Thyroid gland (tissue), 4 donors: ENCODE measurements at regions not wholly inside any gene's neighbourhood (a gene's known extent, or its start where the extent isn't known, plus 50 kb on each side); places are given as distances from the start of the nearest gene placed in this dataset.
A peak's percentile ranks its signal among the peaks of the same experiment; 100 is the strongest.

ENCODE experiments used
- DNase-seq, 2 donors: peaks; one replicate each; pipeline ENCODE4 v3.0.0-alpha.2; 2019
- H3K27ac ChIP-seq, 3 donors: fragments of 200-600 bp; sonication (generic); 1 replicate in 2 of 3; 2 replicates in 1 of 3; pipeline ENCODE4 v1.5.1; 2016 to 2019; ENCODE audit warnings: mild to moderate bottlenecking in 1 of 3, moderate library complexity in 1 of 3
- H3K27me3 ChIP-seq: fragments of 200-600 bp; sonication (generic); one replicate; pipeline ENCODE4 v1.5.1; 2019
- H3K36me3 ChIP-seq, 2 donors: fragments of 200-600 bp; sonication (generic); one replicate each; pipeline ENCODE4 v1.5.1; 2016 to 2019
- H3K4me1 ChIP-seq, 2 donors: fragments of 200-600 bp; sonication (generic); one replicate each; pipeline ENCODE4 v1.5.1; 2017 to 2019
- H3K4me3 ChIP-seq, 3 donors: fragments of 200-600 bp; sonication (generic); replicated peaks in 1 of 3; 1 replicate in 2 of 3; 2 replicates in 1 of 3; pipeline ENCODE4 v1.5.1; 2016; ENCODE audit warnings: mild to moderate bottlenecking in 1 of 3
- H3K9me3 ChIP-seq: fragments of 200-600 bp; sonication (generic); one replicate; pipeline ENCODE4 v1.5.1; 2017
- CTCF ChIP-seq, 6 experiments: fragments of 200-600 bp in 3 of 6; fragments of 450-650 bp in 3 of 6; sonication (generic) in 3 of 6; IDR thresholded peaks; one replicate each; pipeline ENCODE4 v1.5.1; 2016 to 2019; ENCODE audit warnings: antibody characterized with exemption in 6 of 6, mild to moderate bottlenecking in 2 of 6, inconsistent platforms in 1 of 6, moderate library complexity in 1 of 6
- POLR2A ChIP-seq, 2 donors: fragments of 450-650 bp; IDR thresholded peaks; one replicate each; pipeline ENCODE4 v1.6.1; 2017; ENCODE audit warnings: antibody characterized with exemption in 2 of 2, mild to moderate bottlenecking in 2 of 2, moderate library complexity in 1 of 2
- WGBS, 2 donors: methylation state at CpG; one replicate each; pipeline ENCODE4 v1.1.5; 2017; 5-methylcytosine and 5-hydroxymethylcytosine counted together
- intact Hi-C: fragments of 100-400 bp; cut with DNase I; formaldehyde crosslinking; loops from one replicate; pipeline ENCODE4 v1.15.1; 2023

- Histone ChIP-seq H3K4me1 (no peaks in the 10 kb centered on the region), H3K27me3 (no peaks in the 10 kb centered on the region), H3K4me3 (no peak overlapping the region), H3K27ac (no peak overlapping the region), H3K36me3 (no peaks in the 10 kb centered on the region), H3K9me3 (no peaks in the 10 kb centered on the region)
- no peak for DNase-seq
- intact Hi-C loops: no loop called here
- WGBS, 2 donors: 82 to 85% methylated on average over 8 of the region's 8 CpGs
- TF ChIP-seq CTCF (IDR thresholded peaks at IDR 0.05) (no peak), POLR2A (IDR thresholded peaks at IDR 0.05) (no peak)
Observed at GRCh38 chr20:19083136-19083621, 129.3 kb upstream of the SLC24A3 start.

- 83% methylated on average over 5 of the region's 5 CpGs for WGBS, 2 donors
- no peak overlapping the region for H3K4me3 ChIP-seq
- intact Hi-C loops: no loop called here
- no peaks in the 10 kb centered on the region for H3K27me3 ChIP-seq
- DNase-seq: no peak
- no peak for TF ChIP-seq CTCF (IDR thresholded peaks at IDR 0.05)
- no peak for TF ChIP-seq POLR2A (IDR thresholded peaks at IDR 0.05)
- H3K27ac ChIP-seq: no peak overlapping the region
- no peaks in the 10 kb centered on the region for H3K36me3 ChIP-seq
- H3K9me3 ChIP-seq: no peaks in the 10 kb centered on the region
- H3K4me1 ChIP-seq: no peaks in the 10 kb centered on the region
Observed at GRCh38 chr20:19090332-19090731, 122.1 kb upstream of the SLC24A3 start.

GRCh38 chr20:19094959-19095541 is 117.4 kb upstream of the SLC24A3 start:
- Histone ChIP-seq H3K27ac (no peak overlapping the region), H3K4me1 (peaks cover 0 to 5% of the 10 kb centered on the region in 2 donors), H3K9me3 (no peaks in the 10 kb centered on the region), H3K4me3 (no peak overlapping the region), H3K36me3 (no peaks in the 10 kb centered on the region), H3K27me3 (no peaks in the 10 kb centered on the region)
- DNase-seq: peak; percentile 2 to 6
- intact Hi-C loops: no loop called here
- 80 to 81% methylated on average over 5 of the region's 5 CpGs for WGBS, 2 donors
- TF ChIP-seq POLR2A (IDR thresholded peaks at IDR 0.05) (no peak), CTCF (IDR thresholded peaks at IDR 0.05) (no peak)

- peak; percentile 9 to 36 for DNase-seq
- no peaks in the 10 kb centered on the region for H3K9me3 ChIP-seq
- no peak overlapping the region for H3K4me3 ChIP-seq
- H3K27me3 ChIP-seq: no peaks in the 10 kb centered on the region
- H3K27ac ChIP-seq: no peak overlapping the region
- 50 to 74% methylated on average over 3 to 4 of the region's 5 CpGs for WGBS, 2 donors
- intact Hi-C loops: no loop called here
- no peaks in the 10 kb centered on the region for H3K36me3 ChIP-seq
- TF ChIP-seq CTCF (IDR thresholded peaks at IDR 0.05): no peak
- TF ChIP-seq POLR2A (IDR thresholded peaks at IDR 0.05): no peak
- peaks cover 0 to 5% of the 10 kb centered on the region in 2 donors for H3K4me1 ChIP-seq
Observed at GRCh38 chr20:19095762-19096161, 116.7 kb upstream of the SLC24A3 start.

- no peak overlapping the region for H3K4me3 ChIP-seq
- peaks cover 0 to 5% of the 10 kb centered on the region in 2 donors for H3K4me1 ChIP-seq
- no peaks in the 10 kb centered on the region for H3K9me3 ChIP-seq
- intact Hi-C loops: no loop called here
- H3K27ac ChIP-seq: no peak overlapping the region
- H3K36me3 ChIP-seq: no peaks in the 10 kb centered on the region
- no peaks in the 10 kb centered on the region for H3K27me3 ChIP-seq
- no peak for DNase-seq
- TF ChIP-seq POLR2A (IDR thresholded peaks at IDR 0.05) (no peak), CTCF (IDR thresholded peaks at IDR 0.05) (no peak)
- 91% methylated on average over 2 of the region's 2 CpGs for WGBS, 2 donors
Observed at GRCh38 chr20:19096843-19097242, 115.6 kb upstream of the SLC24A3 start.
